H9 (cell line): ENCODE measurements at regions not wholly inside any gene's neighbourhood (a gene's known extent, or its start where the extent isn't known, plus 50 kb on each side); places are given as distances from the start of the nearest gene placed in this dataset.
A peak's percentile ranks its signal among the peaks of the same experiment; 100 is the strongest.

Experiments used
- DNase-seq: peaks from one replicate; pipeline ENCODE4 v3.0.0-alpha.2; 2017
- H2AFZ ChIP-seq: one replicate; pipeline ENCODE4 v1.6.1; 2013; ENCODE audit warnings: mild to moderate bottlenecking, low read length, control low read depth, moderate library complexity
- H2AK5ac ChIP-seq: 2 replicates; pipeline ENCODE4 v1.6.1; 2013; ENCODE audit warnings: low read length, control low read depth, mixed read lengths; ENCODE audit not compliant: insufficient read length
- H2BK120ac ChIP-seq: one replicate; pipeline ENCODE4 v1.6.1; 2013; ENCODE audit warnings: low read depth, mild to moderate bottlenecking, low read length, control low read depth, inconsistent platforms; ENCODE audit not compliant: poor library complexity, severe bottlenecking
- H2BK12ac ChIP-seq: 2 replicates; pipeline ENCODE4 v1.6.1; 2013; ENCODE audit warnings: low read length, control low read depth, mixed read lengths, low read depth; ENCODE audit not compliant: insufficient read length
- H2BK15ac ChIP-seq: 2 replicates; pipeline ENCODE4 v1.6.1; 2013; ENCODE audit warnings: low read depth, low read length, control low read depth
- H2BK20ac ChIP-seq: one replicate; pipeline ENCODE4 v1.6.1; 2013; ENCODE audit warnings: low read depth, mild to moderate bottlenecking, low read length, control low read depth, inconsistent platforms; ENCODE audit not compliant: poor library complexity, severe bottlenecking
- H2BK5ac ChIP-seq: 2 replicates; pipeline ENCODE4 v1.6.1; 2013; ENCODE audit warnings: low read length, control low read depth, mixed read lengths; ENCODE audit not compliant: insufficient read length
- H3K14ac ChIP-seq: 2 replicates; pipeline ENCODE4 v1.6.1; 2013; ENCODE audit warnings: low read length, control low read depth; ENCODE audit not compliant: insufficient read depth
- H3K18ac ChIP-seq: 2 replicates; pipeline ENCODE4 v1.6.1; 2013; ENCODE audit warnings: low read depth, mild to moderate bottlenecking, mixed read lengths, low read length, control low read depth; ENCODE audit not compliant: insufficient read length
- H3K23ac ChIP-seq: 2 replicates; pipeline ENCODE4 v1.6.1; 2013; ENCODE audit warnings: low read length, control low read depth, mixed read lengths, low read depth; ENCODE audit not compliant: insufficient read length
- H3K23me2 ChIP-seq: 2 replicates; pipeline ENCODE4 v1.6.1; 2013; ENCODE audit warnings: low read depth, mild to moderate bottlenecking, mixed read lengths, low read length, control low read depth; ENCODE audit not compliant: insufficient read length, poor library complexity, severe bottlenecking
- H3K27ac ChIP-seq: 2 replicates; pipeline ENCODE4 v1.5.1; 2013; ENCODE audit warnings: low read length, control low read depth, mixed read lengths, low read depth; ENCODE audit not compliant: insufficient read length
- H3K27me3 ChIP-seq: 2 replicates; pipeline ENCODE4 v1.6.1; 2013; ENCODE audit warnings: low read length, control low read depth, inconsistent platforms; ENCODE audit not compliant: insufficient read depth
- H3K4ac ChIP-seq: 2 replicates; pipeline ENCODE4 v1.6.1; 2013; ENCODE audit warnings: low read depth, mild to moderate bottlenecking, control low read depth, inconsistent platforms, low read length, moderate library complexity
- H3K4me1 ChIP-seq: 2 replicates; pipeline ENCODE4 v1.6.1; 2013; ENCODE audit warnings: low read length, control low read depth, inconsistent platforms; ENCODE audit not compliant: insufficient read depth
- H3K4me2 ChIP-seq: 2 replicates; pipeline ENCODE4 v1.6.1; 2013; ENCODE audit warnings: low read length, control low read depth, mixed read lengths; ENCODE audit not compliant: insufficient read length, insufficient read depth
- H3K56ac ChIP-seq: 2 replicates; pipeline ENCODE4 v1.6.1; 2013; ENCODE audit warnings: low read depth, mild to moderate bottlenecking, mixed read lengths, low read length, control low read depth; ENCODE audit not compliant: insufficient read length
- H3K79me1 ChIP-seq: 2 replicates; pipeline ENCODE4 v1.6.1; 2013; ENCODE audit warnings: low read depth, mild to moderate bottlenecking, moderate library complexity, low read length, control low read depth, inconsistent platforms; ENCODE audit not compliant: insufficient read depth, poor library complexity, severe bottlenecking
- H3K79me2 ChIP-seq: 2 replicates; pipeline ENCODE4 v1.6.1; 2013; ENCODE audit warnings: low read length, control low read depth, inconsistent platforms; ENCODE audit not compliant: insufficient read depth
- H3K9ac ChIP-seq: 2 replicates; pipeline ENCODE4 v1.6.1; 2013; ENCODE audit warnings: low read length, control low read depth, mixed read lengths; ENCODE audit not compliant: insufficient read length; ENCODE audit errors: extremely low read depth
- H3K9me3 ChIP-seq: one replicate; pipeline ENCODE4 v1.6.1; 2013; ENCODE audit warnings: low read depth, low read length, inconsistent platforms; ENCODE audit not compliant: control insufficient read depth
- H3T11ph ChIP-seq: one replicate; pipeline ENCODE4 v1.6.1; 2013; ENCODE audit warnings: mild to moderate bottlenecking, low read length, control low read depth, inconsistent platforms
- H4K20me1 ChIP-seq: one replicate; pipeline ENCODE4 v1.6.1; 2013; ENCODE audit not compliant: control insufficient read depth, insufficient read length, insufficient read depth
- H4K5ac ChIP-seq: 2 replicates; pipeline ENCODE4 v1.6.1; 2013; ENCODE audit warnings: low read depth, mild to moderate bottlenecking, mixed read lengths, low read length, control low read depth; ENCODE audit not compliant: insufficient read length
- H4K8ac ChIP-seq: replicated peaks from 2 replicates; pipeline ENCODE4 v1.6.1; 2013; ENCODE audit warnings: low read length, control low read depth, mixed read lengths, low read depth; ENCODE audit not compliant: insufficient read length
- H4K91ac ChIP-seq: 2 replicates; pipeline ENCODE4 v1.6.1; 2013; ENCODE audit warnings: low read depth, mild to moderate bottlenecking, moderate library complexity, mixed read lengths, low read length, control low read depth; ENCODE audit not compliant: insufficient read length
- H3K27ac Mint-ChIP-seq, 3 experiments: 2 replicates in 2 of 3; 3 replicates in 1 of 3; pipeline ENCODE4 v1.8.0; 2020 to 2021; ENCODE audit warnings: mixed read lengths in 3 of 3, mild to moderate bottlenecking in 1 of 3, moderate library complexity in 1 of 3
- H3K27me3 Mint-ChIP-seq: 2 replicates; pipeline ENCODE4 v1.8.0; 2021; ENCODE audit warnings: low read depth, mild to moderate bottlenecking, moderate library complexity, mixed read lengths
- H3K36me3 Mint-ChIP-seq, 3 experiments: 2 replicates in 2 of 3; 3 replicates in 1 of 3; pipeline ENCODE4 v1.8.0; 2020 to 2021; ENCODE audit warnings: low read depth in 3 of 3, mixed read lengths in 3 of 3; ENCODE audit not compliant: insufficient read depth in 1 of 3
- H3K4me1 Mint-ChIP-seq, 2 experiments: 2 replicates each; pipeline ENCODE4 v1.8.0; 2020; ENCODE audit warnings: mixed read lengths in 2 of 2
- H3K4me3 Mint-ChIP-seq, 2 experiments: 2 replicates in 1 of 2; 3 replicates in 1 of 2; pipeline ENCODE4 v1.8.0; 2020 to 2021; ENCODE audit warnings: mild to moderate bottlenecking in 2 of 2, mixed read lengths in 2 of 2, moderate library complexity in 1 of 2
- H3K9me3 Mint-ChIP-seq, 2 experiments: 2 replicates in 1 of 2; 3 replicates in 1 of 2; pipeline ENCODE4 v1.8.0; 2020; ENCODE audit warnings: mild to moderate bottlenecking in 2 of 2, mixed read lengths in 2 of 2, moderate library complexity in 1 of 2
- WGBS: extraction: QIAGEN DNeasy Blood & Tissue Kit; methylation state at CpG from one replicate; pipeline ENCODE4 v1.1.7; 2013; ENCODE audit warnings: missing lambda C conversion rate, low lambda C conversion rate, mixed read lengths; ENCODE audit not compliant: insufficient read length; ENCODE audit errors: extremely low coverage; 5-methylcytosine and 5-hydroxymethylcytosine counted together
- TF ChIP-seq, protein P1 (sequence below): fragments of 200-600 bp; sonication (generic); conservative IDR thresholded peaks from 3 replicates; pipeline ENCODE4 v1.8.0; 2021; ENCODE audit warnings: antibody characterized with exemption, mild to moderate bottlenecking

DNA sequence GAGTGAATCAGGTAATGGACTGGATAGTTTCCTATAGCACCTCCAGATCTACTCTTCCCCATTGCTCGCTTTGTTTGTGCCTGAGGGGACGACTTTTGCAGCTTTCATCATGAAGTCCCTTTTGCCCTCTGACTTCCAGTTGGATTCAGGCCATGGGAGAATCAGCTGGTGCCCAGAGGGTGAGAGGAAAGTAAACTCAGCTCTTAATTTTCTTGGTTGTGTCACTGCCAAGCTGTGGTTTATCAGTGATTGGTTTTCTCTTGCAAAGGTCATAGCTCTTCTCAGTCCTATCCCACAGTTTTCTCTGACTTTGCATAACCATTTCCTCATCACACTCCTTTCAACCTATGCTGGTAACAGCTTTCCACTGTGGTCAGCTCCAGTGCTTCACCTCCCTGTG, 200.1 kb downstream of the KCNJ2 start:
- H4K91ac ChIP-seq, result no peak overlapping the region
- H3K23me2 ChIP-seq, result no peaks in the 10 kb centered on the region
- no peak overlapping the region for H3K9ac ChIP-seq
- no peak overlapping the region for H2BK20ac ChIP-seq
- H3K4me1 ChIP-seq, result no peaks in the 10 kb centered on the region; the same call in 1 of the 2 replicates
- no peak overlapping the region for H3K4me2 ChIP-seq
- no peak overlapping the region for H2AFZ ChIP-seq
- H2BK12ac ChIP-seq, result no peak overlapping the region
- no peak for DNase-seq
- H3K27me3 ChIP-seq, result no peaks in the 10 kb centered on the region
- no peak overlapping the region for H2BK120ac ChIP-seq
- no peaks in the 10 kb centered on the region for H3K79me2 ChIP-seq
- no peaks in the 10 kb centered on the region for H3K79me1 ChIP-seq
- no peak overlapping the region for H2BK15ac ChIP-seq
- H3T11ph ChIP-seq, result no peak overlapping the region
- no peaks in the 10 kb centered on the region for H3K9me3 ChIP-seq
- no peak overlapping the region for H3K27ac ChIP-seq
- H3K27ac Mint-ChIP-seq, result peak overlapping the region in 1 of 3 experiments; percentile 56; a peak in 1 of 7 replicates
- H4K5ac ChIP-seq, result no peak overlapping the region
- H4K8ac ChIP-seq, result no peak overlapping the region
- H4K20me1 ChIP-seq, result no peaks in the 10 kb centered on the region
- no peak overlapping the region for H3K23ac ChIP-seq
- WGBS, result no CpG with 5 or more reads among the region's 2 CpGs
- no peak overlapping the region for H3K18ac ChIP-seq
- no peak overlapping the region for H2AK5ac ChIP-seq
- H3K4ac ChIP-seq, result no peak overlapping the region
- no peak overlapping the region for H3K56ac ChIP-seq
- TF ChIP-seq, protein P1, sequence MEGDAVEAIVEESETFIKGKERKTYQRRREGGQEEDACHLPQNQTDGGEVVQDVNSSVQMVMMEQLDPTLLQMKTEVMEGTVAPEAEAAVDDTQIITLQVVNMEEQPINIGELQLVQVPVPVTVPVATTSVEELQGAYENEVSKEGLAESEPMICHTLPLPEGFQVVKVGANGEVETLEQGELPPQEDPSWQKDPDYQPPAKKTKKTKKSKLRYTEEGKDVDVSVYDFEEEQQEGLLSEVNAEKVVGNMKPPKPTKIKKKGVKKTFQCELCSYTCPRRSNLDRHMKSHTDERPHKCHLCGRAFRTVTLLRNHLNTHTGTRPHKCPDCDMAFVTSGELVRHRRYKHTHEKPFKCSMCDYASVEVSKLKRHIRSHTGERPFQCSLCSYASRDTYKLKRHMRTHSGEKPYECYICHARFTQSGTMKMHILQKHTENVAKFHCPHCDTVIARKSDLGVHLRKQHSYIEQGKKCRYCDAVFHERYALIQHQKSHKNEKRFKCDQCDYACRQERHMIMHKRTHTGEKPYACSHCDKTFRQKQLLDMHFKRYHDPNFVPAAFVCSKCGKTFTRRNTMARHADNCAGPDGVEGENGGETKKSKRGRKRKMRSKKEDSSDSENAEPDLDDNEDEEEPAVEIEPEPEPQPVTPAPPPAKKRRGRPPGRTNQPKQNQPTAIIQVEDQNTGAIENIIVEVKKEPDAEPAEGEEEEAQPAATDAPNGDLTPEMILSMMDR, result no peak
- H3K14ac ChIP-seq, result no peak overlapping the region
- H3K4me3 Mint-ChIP-seq, result no peak overlapping the region
- H3K36me3 Mint-ChIP-seq, result no peaks in the 10 kb centered on the region; a peak in 1 of 7 replicates
- peaks cover 13 to 18% of the 10 kb centered on the region in 2 experiments for H3K4me1 Mint-ChIP-seq
- 0 out of 5 replicates have a peak, but pooled peaks cover 0 to 4% of the 10 kb centered on the region in 2 experiments for H3K9me3 Mint-ChIP-seq
- no peak overlapping the region for H2BK5ac ChIP-seq
- H3K27me3 Mint-ChIP-seq, result no peaks in the 10 kb centered on the region
